Astrocyte (in vitro differentiated cells and primary cell): ENCODE measurements at regions not wholly inside any gene's neighbourhood (a gene's known extent, or its start where the extent isn't known, plus 50 kb on each side); places are given as distances from the start of the nearest gene placed in this dataset.

ENCODE experiments used
- CTCF ChIP-seq: IDR thresholded peaks from 2 replicates; pipeline ENCODE4 v1.5.1; 2011; ENCODE audit warnings: low read depth, mild to moderate bottlenecking, inconsistent platforms, low read length, moderate library complexity; ENCODE audit not compliant: insufficient read depth
- EZH2 ChIP-seq: IDR thresholded peaks from 2 replicates; pipeline ENCODE4 v1.6.1; 2012; ENCODE audit warnings: mild to moderate bottlenecking, low read length, inconsistent platforms; ENCODE audit not compliant: insufficient read depth

DNA sequence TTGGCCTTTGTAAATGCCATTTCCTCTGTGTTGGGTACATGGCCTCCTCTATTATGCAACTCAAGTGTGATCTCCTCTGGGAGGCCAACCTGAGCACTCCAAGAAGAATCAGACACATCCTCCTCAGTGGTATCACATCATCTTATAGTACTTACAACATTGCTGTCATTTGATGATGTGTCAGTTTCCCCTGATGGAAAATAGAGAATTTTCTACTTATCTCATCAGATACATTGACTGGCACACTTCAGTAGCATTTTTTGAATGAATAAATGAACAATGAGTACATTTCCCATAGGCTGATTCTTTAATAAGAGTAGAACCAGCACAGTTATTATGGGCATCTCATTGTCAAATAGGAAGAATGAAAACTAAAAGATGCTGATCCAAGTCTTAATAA is 86.6 kb upstream of the NXPH2 start:
- TF ChIP-seq CTCF (no peak), EZH2 (no peak)
